HG02840 (cell line): ENCODE measurements at regions not wholly inside any gene's neighbourhood (a gene's known extent, or its start where the extent isn't known, plus 50 kb on each side); places are given as distances from the start of the nearest gene placed in this dataset.
"Not testable (repeated sequence)": the region's sequence is repeated elsewhere in the genome, so short reads cannot be mapped to it uniquely, and the experiment has no call there.

Experiments
- ATAC-seq: cut with Tn5 transposase; IDR thresholded peaks from one replicate; pipeline ENCODE4 v1.9.1; 2021; ENCODE audit warnings: mild to moderate bottlenecking, moderate library complexity, moderate number of reproducible peaks; ENCODE audit not compliant: unreplicated experiment, low FRiP score

DNA sequence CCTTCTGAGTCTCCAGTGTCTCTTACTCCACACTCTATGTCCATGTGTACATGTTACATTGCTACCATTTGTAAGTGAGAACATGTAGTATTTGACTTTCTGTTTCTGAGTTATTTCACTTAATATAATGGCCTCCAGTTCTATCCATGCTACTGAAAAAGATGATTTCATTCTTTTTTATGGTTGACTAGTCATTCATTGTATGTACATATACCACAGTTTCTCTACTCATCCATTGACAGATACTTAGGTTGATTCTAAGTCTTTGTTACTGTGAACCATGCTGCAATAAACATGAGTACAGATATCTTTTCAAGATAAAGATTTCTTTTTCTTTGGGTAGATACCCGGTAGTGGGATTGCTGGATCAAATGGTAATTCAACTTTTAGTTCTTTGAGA lies 107.1 kb upstream of the CHD1 start:
- no peak for ATAC-seq

DNA sequence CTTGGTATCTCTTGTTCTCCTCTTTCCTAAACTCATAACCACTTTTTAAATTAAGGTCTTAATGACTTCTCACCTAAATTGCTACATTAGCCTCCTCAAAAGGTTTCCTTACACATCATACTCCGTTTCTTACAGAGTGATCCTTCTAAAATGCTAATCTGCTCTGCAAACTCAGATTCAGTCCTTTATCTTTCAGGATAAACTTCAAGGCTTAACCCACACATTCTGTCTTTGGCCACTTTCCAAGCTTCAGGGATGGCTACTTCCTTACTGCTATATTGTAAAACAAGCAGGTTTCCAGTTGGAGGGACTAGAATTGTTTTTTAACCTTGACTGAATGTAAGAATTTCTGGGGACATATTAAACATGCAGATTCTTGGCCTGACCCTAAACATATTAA lies 105.5 kb upstream of the CHD1 start:
- no peak for ATAC-seq

DNA sequence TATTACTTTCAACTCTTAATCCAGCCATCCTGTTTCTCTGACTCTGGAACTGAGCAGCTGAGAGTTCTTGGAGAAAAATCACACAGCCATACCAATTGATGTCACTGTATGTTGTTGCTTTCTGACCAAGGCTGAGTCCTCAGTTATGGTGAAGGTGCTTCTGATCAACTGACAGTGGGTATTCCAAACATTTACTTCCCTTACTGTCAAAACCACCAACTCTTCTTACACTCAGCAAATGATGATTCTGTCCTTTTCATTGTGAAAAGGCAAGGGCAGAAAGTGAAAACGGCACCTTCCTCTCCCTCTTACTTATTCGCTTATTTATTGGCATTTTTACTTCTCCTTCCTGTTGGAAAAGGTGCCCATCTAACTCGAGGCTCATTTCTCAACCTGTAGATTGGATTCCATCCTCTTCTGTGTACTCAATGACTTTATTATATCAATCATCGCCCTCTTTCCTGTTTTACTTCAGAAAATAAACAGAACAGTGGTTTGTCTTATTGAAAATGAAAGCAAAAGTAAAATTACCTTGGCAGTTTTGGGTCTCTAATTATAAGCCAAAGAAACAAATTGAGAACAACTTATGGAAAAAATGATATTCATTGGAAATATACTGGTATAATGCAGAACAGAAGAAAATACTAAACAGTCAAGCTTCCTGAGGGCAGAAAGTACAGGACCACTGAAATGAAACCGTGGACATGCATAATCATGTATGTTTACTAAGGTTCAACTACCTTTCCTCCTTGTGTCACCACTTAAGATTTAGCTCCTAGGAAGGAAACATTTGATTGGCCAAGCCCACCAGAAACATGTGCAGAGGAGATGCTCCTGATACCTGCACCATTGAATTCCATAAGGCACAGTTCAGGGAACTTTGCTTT lies 104.5 kb upstream of the CHD1 start:
- ATAC-seq, result no peak

DNA sequence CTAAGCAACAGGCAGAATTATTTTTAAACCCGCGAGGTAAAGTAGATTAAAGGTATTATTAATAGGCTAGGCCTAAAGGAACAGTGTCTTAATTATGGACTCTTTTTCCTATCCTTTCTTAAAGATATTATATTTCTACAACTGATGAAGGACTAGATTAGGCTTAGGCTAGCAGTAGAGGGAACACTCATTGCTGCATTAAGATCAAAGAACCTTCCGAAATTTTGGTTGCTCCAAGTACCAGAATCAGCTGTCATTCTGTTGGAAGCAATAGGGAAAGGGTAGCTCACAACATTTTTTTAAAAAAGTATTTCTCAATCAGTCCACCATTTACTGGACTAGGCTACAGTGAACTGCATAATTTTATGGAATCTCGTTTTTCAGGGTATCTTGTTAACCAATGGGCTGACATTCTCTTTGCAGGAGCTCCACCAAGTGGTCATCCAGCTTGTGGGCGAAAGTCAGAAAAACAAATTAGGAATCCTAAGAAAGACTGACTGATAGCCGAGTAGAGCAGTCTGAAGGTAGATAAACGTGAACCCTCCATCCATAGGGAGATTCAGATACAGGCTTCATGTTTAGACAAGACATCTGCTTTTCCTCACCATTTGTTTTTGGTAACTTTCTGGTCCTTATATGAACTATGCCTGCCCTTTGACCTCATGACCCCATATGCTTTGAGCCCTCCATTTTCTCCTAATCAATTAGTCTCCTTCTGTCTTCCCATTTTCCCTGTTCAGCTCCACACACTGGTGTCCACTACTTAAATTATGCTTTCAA lies 103.6 kb upstream of the CHD1 start:
- ATAC-seq, result no peak

DNA sequence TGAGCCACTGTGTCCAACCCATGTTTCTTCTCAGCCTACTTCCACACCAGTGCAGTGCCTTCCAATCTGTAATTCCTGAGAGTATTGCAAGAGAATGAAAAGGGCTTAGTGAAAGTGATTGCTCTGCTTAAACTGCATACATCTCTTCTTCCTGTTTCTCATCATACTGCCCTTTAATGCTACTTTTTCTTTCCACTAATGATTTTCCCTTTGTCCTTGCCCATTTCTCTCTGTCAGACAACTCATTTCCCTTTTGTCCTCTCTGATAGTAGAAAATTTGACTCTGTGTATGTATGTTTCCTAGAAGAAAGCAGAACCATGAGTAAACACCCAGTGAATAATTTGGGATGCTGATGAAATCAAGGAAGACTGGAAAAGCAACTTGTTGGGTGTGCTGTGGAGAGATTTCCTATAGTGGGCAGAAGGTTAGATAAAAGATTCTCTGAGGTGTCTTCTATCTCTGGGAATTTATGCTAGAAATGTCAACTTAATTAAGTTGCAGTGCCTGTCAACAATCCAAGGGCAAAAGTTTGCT lies 102.2 kb upstream of the CHD1 start:
- no peak for ATAC-seq

DNA sequence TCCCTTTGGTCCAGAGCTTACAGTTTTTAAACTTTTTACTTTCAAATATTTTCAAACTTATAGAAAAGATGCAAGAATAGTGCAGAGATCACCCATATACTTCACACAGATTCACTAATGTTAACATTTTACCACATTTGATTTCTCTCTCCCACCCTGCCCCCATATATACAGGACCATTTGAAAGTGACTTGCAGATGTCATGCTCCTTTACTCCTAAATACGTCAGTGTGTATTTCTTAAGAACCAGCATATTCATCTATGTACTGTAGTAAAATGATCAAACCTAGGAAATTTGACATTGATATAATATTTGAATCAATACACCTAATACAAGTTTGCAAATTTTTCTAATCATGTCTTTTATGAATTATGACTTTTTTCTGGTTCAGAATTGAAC lies 100.4 kb upstream of the CHD1 start:
- no peak for ATAC-seq

DNA sequence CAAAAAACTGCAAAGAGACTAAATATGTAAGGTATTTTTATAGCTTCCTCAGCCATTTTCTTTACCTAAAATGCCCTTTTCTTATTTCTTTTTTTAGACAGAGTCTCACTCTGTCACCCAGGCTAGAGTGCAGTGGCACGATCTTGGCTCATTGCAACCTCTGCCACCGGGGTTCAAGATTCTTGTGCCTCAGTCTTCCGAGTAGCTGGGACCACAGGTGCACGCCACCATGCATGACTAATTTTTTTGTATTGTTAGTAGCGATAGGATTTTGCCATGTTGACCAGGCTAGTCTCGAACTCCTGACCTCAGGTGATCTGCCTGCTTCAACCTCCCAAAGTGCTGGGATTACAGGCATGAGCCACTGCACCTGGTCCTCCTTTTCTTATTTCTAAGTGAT lies 99.4 kb upstream of the CHD1 start:
- ATAC-seq, result not testable (repeated sequence)

DNA sequence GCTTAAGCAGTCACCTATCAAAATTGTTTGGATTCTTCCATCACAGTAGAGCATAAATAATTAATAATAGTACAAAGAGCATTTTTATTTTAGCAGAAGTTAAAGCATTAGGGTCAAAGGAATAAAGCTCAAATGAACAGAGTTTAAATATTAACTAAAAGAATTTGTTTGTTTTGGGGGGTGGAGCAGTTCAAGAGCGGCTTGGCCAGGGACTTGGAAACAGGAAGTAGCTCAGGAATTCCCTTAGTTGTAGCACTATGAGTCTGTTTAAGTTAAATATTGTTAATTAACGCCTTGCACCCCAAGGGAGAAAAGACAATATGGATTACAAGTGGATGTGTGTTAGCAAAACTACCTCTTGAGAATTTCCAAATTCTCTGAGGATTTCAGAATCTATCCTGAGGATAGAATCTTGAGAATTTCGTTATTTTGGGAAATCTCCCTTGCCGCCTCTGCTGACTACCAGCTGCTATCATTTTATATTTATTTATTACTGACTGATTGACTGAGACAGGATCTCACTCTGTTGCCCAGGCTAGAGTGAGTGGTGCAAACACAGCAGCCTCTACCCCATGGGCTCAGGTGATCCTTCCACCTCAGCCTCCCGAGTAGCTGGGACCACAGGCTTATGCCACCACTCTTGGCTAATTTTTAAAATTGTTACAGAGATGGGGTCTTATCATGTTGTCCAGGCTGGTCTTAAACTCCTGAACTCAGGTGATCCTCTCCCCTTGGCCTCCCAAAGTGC lies 96.7 kb upstream of the CHD1 start:
- ATAC-seq, result no peak

DNA sequence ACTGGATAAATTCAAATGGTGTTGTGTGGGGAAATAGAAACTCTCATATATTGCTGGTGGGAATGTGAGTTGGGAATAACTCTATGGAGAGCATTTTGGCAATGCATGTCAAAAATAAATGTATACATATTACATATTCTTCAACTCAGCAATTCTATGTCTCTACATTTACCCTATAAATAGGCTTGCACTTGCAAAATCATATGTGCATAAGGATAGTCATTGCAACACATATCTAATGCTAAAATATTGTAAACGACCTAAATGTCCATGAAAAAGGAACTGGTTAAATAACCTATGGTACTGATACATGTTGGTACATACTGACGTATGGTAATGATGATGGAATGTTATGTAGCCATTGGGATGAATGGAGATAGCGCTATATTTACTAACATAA lies 94.5 kb upstream of the CHD1 start:
- no peak for ATAC-seq

DNA sequence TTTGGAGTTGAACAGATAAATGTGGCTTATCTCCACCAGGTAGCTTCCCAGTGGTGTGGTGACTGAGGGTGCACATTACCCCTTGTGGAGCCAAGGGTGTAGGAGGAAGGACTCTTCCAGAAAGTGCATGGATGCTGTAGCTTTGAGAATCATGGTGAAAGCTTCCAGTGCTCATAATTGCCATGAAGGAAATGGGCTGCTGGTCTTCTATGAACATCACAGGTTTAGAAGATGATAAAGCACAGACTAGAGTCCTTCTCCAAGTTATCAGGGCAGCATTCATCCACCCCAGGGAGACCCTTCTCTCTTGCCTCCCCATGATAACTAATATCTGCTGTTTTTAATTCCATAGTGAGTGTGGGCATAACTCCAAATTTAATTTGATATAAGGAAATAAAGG lies 93.4 kb upstream of the CHD1 start:
- ATAC-seq, result no peak

DNA sequence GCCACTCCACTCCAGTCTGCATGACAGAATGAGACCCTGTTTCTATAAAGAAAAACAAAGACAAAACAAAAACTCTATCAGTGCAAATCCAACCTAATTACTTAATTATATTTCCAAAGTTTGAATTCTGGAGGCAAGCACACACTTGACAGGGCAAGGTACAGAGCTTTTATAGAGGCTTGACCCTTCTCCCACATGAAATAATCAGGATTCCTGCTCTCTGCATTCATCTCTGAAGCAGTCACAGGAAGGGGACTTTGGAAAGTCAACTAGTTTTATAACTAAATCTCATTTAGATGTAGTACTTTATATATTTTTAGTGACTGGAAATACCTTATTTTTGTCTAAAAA lies 91.9 kb upstream of the CHD1 start:
- no peak for ATAC-seq

DNA sequence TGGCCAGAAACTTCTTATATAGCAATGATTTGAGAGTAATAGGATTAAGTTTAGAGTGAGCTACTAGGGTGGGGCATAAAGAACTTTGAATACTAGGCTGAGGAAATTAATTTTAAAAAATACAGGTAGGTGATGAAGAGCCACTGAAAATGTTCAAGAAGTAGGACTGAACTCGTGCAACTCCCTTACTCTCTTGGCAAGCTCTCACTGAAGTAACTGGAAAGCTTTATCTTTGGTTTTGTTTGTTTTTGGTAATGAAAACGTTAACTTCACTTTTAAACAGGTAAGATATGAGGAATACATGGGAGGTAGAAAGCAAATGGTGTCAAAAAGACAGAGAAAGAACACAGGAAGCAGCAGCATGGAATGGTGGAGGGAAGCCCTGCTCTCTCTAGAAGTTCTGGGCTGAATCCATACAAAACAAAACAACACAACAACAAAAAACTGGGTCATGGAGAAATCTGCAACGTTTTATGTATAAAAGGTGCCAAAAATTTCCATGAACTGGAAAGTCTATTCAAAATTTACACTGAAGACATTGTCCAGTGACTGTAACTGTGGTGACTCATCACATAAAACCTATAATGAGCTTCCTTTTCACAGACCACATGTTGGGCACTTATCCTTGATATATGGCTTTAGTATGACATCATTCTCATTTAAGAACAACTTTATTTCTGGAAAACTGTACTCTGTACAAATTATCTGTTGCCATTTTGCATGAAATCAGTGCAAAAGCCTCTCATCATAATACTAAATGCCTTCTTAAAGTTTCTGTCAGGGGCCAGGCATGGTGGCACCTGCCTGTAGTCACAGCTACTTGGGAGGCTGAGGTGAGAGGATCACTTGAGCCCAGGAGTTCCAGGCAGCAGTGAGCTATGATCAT lies 91.2 kb upstream of the CHD1 start:
- ATAC-seq, result no peak

DNA sequence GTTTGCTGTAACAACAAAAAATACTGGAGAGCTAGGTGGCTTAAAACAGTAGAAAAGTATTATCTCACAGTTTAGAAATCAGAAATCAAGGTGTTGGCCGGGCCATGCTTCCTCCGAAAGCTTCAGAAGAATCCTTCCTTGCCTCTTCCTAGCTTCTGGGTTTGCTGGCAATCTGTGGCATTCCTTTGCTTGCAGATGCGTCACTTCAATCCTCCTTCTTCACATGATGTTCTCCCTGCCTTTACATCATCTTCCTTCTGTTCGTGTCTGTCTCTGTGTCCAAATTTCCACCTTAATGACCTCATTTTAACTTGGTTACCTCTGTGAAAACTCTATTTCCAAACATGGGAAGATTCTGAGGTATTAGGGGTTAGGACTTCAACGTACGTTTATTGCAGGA lies 90.4 kb upstream of the CHD1 start:
- no peak for ATAC-seq

DNA sequence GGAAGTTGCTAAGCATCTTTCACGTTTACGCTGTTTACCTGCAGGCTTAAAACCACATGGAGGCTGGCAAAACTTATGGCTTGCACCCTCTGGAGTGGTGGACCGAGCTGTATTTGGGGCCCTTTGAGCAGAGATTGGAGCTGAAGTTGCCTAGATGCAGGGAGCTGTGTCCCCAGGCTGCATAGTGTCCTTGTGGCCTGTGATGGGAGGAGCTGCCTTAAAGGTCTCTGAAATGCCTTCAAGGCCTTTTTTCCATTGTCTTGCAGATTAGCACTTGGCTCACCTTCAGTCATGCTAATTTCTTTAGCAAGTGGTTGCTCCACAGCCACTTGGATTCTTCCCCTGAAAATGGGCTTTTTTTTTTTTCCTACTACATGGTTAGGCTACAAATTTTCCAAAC lies 81.5 kb upstream of the CHD1 start:
- no peak for ATAC-seq

DNA sequence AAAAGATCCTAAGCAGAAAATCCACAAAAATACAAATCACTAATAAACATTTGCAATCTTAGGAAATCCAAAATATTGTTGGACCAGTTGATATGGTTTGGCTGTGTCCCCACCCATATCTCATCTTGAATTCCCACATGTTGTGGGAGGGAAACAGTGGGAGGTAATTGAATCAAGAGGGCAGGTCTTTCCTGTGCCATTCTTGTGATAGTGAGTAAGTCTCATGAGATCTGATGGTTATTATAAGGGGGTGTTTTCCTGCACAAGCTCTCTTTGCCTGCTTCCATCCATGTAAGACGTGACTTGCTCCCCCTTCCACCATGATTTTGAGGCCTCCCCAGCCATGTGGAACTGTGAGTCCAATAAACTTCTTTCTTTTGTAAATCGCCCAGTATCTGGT lies 79.2 kb upstream of the CHD1 start:
- ATAC-seq, result not testable (repeated sequence)

DNA sequence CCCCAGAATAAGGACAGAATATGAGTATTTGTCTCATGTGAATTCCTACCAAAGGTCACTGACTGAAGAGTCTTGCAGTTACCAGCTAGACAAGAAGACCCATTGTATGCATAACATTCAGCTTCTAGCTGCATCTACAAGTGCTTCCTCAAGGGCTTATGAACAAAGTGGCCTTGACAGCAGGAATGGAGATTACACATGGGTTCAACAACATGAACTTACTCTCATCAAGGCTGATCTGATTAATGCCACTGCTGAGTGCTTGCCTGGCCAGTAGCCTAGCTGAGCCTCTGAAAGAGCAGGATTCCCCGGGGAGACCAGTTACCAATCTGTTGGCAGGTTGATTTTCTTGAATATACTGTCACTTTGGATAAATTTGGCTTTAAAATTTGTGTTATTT lies 76.7 kb upstream of the CHD1 start:
- no peak for ATAC-seq

DNA sequence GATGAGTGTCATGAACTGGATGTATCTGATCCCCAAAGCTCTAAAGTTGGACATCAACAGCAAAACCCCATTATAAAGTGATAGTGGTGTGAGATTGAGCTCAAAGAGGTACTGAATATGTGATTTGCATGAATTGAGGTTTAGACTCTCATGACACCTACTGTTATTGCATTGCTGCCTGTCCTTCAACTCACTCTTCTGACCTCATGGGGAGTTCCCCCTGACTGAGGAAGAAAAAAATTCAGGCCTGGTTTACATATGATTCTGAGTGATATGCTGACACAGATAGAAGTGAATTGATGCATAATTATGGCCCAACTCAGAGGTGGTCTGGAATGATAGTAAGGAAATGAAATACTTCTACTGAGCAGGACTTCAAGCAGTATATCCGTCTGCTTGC lies 76.2 kb upstream of the CHD1 start:
- peak; percentile 99 for ATAC-seq

DNA sequence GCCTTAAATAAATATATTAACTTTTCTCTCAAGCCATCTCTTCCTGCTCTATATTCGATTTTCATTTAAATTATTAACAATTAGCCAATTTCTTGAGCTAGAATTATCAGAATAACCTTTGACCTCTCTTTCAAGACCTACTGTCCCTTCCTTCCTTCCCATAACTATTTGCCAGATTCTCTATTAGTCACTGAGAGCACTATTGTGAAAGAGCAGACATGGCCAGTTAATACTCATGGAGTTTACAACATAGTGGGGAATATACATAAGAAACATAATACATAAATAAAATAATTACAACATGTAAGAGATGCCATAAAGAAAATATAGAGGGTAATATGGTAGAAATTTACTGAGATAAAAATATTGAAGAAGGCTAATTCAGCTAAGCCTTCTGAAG lies 72.1 kb upstream of the CHD1 start:
- no peak for ATAC-seq

DNA sequence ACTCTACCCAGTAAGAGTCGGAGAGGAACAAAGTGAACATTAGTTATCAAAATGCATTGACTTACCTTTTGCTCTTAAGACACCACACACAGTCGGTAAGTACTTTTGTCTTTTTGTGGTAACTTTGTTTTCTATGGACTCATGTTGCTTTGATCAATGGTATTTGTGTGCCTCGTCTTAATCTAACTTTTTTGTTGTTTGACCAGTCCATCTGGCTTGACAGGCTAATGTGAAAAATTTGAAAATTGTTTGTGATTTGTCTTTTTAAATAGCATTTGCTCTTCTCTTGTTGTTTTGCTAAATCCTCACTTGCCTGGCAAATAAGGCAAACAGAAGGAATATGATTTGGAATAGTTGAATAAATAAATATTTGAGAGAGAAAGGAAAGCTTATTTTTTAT lies 71.4 kb upstream of the CHD1 start:
- no peak for ATAC-seq

DNA sequence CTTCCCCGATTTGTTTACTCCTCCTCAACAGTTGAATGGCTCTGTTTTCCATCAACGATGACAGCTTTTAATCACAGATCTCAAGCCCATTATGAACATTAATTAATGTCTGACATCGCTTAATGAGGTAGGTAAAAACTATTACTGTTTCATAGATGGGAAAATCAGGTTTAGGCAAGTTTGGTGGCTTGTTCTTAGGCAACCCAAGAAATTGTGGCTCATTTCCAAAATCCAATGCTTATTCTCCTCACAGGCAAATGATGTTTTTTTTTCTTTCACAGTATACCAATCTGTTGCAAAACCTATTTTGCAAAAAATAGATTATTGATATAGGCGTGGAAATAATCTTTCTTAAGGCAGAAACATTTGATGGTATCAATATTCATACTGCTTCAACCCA lies 70.8 kb upstream of the CHD1 start:
- no peak for ATAC-seq
